ENCODE measurements at regions not wholly inside any gene's neighbourhood (a gene's known extent, or its start where the extent isn't known, plus 50 kb on each side); places are given as distances from the start of the nearest gene placed in this dataset.

GRCh38 chr4:114217150-114217817, 237.8 kb upstream of the ARSJ start:
- TF ChIP-seq REST (IDR thresholded peaks at IDR 0.05; ENCODE audit: borderline replicate concordance) (no peak), CTCF (IDR thresholded peaks at IDR 0.05; ENCODE audit: poor library complexity, severe bottlenecking) (no peak), SMC3 (conservative IDR thresholded peaks at IDR 0.05; ENCODE audit: poor library complexity) (no peak), EP300 (conservative IDR thresholded peaks at IDR 0.05; ENCODE audit: poor library complexity, severe bottlenecking) (no peak)
